Immature natural killer cell (primary cell): ENCODE measurements at regions not wholly inside any gene's neighbourhood (a gene's known extent, or its start where the extent isn't known, plus 50 kb on each side); places are given as distances from the start of the nearest gene placed in this dataset.
"Not testable (repeated sequence)": the region's sequence is repeated elsewhere in the genome, so short reads cannot be mapped to it uniquely, and the experiment has no call there.

Experiments
- DNase-seq, 3 donors: peaks; one replicate each; pipeline ENCODE4 v3.0.0; 2022; ENCODE audit warnings: mixed read lengths in 1 of 3
- H3K27ac Mint-ChIP-seq, 6 donors: one replicate each; pipeline ENCODE4 v1.8.0; 2020; ENCODE audit warnings: mixed read lengths in 6 of 6, mild to moderate bottlenecking in 5 of 6, inconsistent platforms in 4 of 6, moderate library complexity in 3 of 6
- H3K27me3 Mint-ChIP-seq, 3 donors: one replicate each; pipeline ENCODE4 v1.8.0; 2020 to 2021; ENCODE audit warnings: low read depth in 3 of 3, mild to moderate bottlenecking in 3 of 3, mixed read lengths in 3 of 3, moderate library complexity in 3 of 3, inconsistent platforms in 1 of 3
- H3K36me3 Mint-ChIP-seq, 3 donors: one replicate each; pipeline ENCODE4 v1.8.0; 2020; ENCODE audit warnings: mixed read lengths in 3 of 3, inconsistent platforms in 2 of 3, mild to moderate bottlenecking in 2 of 3
- H3K4me1 Mint-ChIP-seq, 2 donors: one replicate each; pipeline ENCODE4 v1.8.0; 2020; ENCODE audit warnings: inconsistent platforms in 2 of 2, mild to moderate bottlenecking in 2 of 2, mixed read lengths in 2 of 2, moderate library complexity in 1 of 2
- H3K4me3 Mint-ChIP-seq, 5 donors: one replicate each; pipeline ENCODE4 v1.8.0; 2020; ENCODE audit warnings: mild to moderate bottlenecking in 5 of 5, mixed read lengths in 5 of 5, inconsistent platforms in 3 of 5, moderate library complexity in 3 of 5
- H3K9me3 Mint-ChIP-seq, 6 donors: one replicate each; pipeline ENCODE4 v1.8.0; 2020; ENCODE audit warnings: mild to moderate bottlenecking in 6 of 6, mixed read lengths in 6 of 6, inconsistent platforms in 4 of 6, moderate library complexity in 3 of 6

GRCh38 chr2:176885661-176886060 lies 326.9 kb upstream of the HNRNPA3 start:
- Mint-ChIP-seq H3K27me3 (peaks cover 0 to 2% (median 0%) of the 10 kb centered on the region in 3 donors), H3K27ac (no peak overlapping the region), H3K36me3 (no peaks in the 10 kb centered on the region), H3K4me1 (no peaks in the 10 kb centered on the region), H3K4me3 (no peak overlapping the region), H3K9me3 (no peaks in the 10 kb centered on the region)
- no peak for DNase-seq

DNA sequence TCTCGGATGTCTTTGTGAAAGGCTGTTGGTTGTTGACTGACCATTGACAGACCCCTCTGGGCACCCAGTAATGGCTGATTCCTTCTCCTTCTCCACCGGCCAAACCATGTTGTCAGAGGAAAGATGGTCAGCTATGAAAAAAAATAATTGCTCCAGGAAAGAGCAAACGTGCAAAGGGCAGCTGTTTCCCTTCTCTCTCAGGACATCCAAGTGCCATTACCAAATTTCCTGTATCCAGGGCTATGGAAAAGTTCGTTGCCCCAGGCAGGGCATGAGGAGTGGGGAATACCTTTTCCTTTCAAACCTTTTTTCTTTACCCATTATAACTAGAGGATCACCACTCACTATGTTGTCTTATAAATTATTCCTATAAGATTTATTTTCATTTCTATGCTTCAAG lies 321.5 kb upstream of the HNRNPA3 start:
- H3K27me3 Mint-ChIP-seq = peaks cover 0 to 4% (median 4%) of the 10 kb centered on the region in 3 donors
- H3K4me1 Mint-ChIP-seq = no peaks in the 10 kb centered on the region
- no peak overlapping the region for H3K4me3 Mint-ChIP-seq
- no peak overlapping the region for H3K27ac Mint-ChIP-seq
- peaks cover 0 to 3% (median 0%) of the 10 kb centered on the region in 3 donors for H3K36me3 Mint-ChIP-seq
- no peak for DNase-seq
- no peaks in the 10 kb centered on the region for H3K9me3 Mint-ChIP-seq

DNA sequence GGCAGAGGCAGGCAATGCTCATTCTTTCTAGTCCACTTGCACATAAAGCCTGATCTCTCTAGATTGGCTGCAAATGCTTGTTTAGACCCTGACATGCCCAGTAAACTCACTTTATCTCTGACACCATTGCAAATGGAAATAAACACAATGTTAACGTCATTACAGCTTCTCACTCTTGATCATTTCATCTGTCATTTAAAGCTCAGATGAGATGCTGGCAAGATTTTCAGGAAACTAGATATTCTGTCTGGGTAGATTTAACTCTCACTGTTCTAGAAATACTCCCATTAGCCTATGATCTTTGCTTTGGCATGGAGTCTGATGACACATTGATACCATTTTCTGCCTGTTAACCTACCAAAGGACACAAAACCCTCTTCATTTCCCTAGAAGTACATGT lies 320.7 kb upstream of the HNRNPA3 start:
- no peaks in the 10 kb centered on the region for H3K9me3 Mint-ChIP-seq
- peaks cover 0 to 3% (median 0%) of the 10 kb centered on the region in 3 donors for H3K36me3 Mint-ChIP-seq
- DNase-seq = no peak
- no peak overlapping the region for H3K27ac Mint-ChIP-seq
- no peaks in the 10 kb centered on the region for H3K4me1 Mint-ChIP-seq
- no peak overlapping the region for H3K4me3 Mint-ChIP-seq
- peaks cover 0 to 4% (median 4%) of the 10 kb centered on the region in 3 donors for H3K27me3 Mint-ChIP-seq

DNA sequence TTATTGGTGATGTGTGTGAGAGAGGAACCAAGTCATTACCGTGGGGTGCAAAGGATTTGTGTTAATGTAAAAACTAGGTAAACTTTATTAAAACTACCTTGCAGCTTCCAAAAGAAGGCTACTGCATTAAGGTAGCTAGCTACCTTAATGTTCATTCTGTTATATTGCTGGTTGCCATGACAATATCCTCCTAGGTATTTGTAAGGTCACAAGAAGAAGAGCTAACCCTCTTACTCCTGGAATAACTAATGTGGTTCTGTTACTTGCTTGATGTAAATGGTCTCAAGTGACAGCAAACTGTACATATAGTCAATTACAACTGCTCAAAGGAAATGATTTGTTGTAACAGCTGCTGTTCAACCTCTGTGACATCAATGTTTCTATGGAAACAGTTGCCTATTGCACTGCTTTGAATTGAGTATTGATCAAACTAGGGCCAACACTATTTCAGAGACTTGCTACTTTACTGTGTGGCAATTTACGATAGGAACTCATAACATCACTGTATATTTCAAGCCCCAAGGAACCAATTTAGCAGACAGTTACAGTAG lies 319.8 kb upstream of the HNRNPA3 start:
- Mint-ChIP-seq H3K4me1 (no peaks in the 10 kb centered on the region), H3K9me3 (no peaks in the 10 kb centered on the region), H3K36me3 (peaks cover 0 to 3% (median 0%) of the 10 kb centered on the region in 3 donors), H3K27me3 (peaks cover 0 to 4% (median 4%) of the 10 kb centered on the region in 3 donors), H3K4me3 (no peak overlapping the region), H3K27ac (no peak overlapping the region)
- no peak for DNase-seq

DNA sequence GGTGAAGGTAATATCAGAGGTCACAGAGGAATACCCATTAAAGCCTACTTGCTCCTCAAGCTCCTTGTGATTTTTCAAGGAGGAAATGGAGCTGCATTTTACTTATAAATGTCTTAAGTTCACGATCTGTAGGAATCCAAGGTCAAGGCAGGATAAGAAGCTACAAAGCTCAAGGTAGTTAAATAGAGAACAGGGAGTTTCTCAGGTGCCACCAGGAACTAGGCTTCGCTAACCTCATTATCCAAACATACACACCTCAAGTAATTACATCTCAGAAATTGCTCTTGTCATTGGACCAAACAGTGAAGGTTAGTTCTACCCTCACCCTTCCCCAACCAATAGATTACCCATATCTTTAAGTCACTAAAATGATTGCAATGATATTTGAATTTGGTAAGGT lies 317.4 kb upstream of the HNRNPA3 start:
- Mint-ChIP-seq H3K4me1 (no peaks in the 10 kb centered on the region), H3K36me3 (peaks cover 0 to 4% (median 3%) of the 10 kb centered on the region in 3 donors), H3K4me3 (no peak overlapping the region), H3K9me3 (no peaks in the 10 kb centered on the region), H3K27me3 (peaks cover 0 to 6% (median 2%) of the 10 kb centered on the region in 3 donors), H3K27ac (no peak overlapping the region)
- DNase-seq = no peak

DNA sequence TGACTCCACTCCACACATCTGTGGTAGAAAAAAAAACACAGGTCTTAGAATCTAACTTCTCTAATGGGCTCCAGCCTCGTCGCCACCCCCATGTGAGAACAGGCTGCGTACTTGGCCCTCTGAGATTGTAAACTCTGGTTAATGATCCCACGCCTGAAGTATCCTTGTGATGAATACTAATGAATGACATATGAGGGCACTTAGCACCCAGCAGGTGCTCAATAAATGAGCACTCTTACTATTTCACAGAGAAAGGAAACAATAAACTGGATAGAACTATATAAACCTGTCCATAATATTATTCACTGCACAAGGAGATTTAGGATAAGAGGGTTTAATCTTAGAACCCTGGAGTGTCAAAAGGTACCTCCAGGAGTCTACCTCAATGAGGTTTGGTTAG lies 310.1 kb upstream of the HNRNPA3 start:
- no peaks in the 10 kb centered on the region for H3K9me3 Mint-ChIP-seq
- no peak overlapping the region for H3K4me3 Mint-ChIP-seq
- H3K4me1 Mint-ChIP-seq = no peaks in the 10 kb centered on the region
- DNase-seq = no peak
- peaks cover 0 to 4% (median 3%) of the 10 kb centered on the region in 3 donors for H3K27me3 Mint-ChIP-seq
- H3K36me3 Mint-ChIP-seq = peaks cover 0 to 7% (median 0%) of the 10 kb centered on the region in 3 donors
- H3K27ac Mint-ChIP-seq = no peak overlapping the region

GRCh38 chr2:176904053-176904452 lies 308.5 kb upstream of the HNRNPA3 start:
- H3K4me3 Mint-ChIP-seq, H3K36me3 Mint-ChIP-seq, H3K27ac Mint-ChIP-seq, H3K27me3 Mint-ChIP-seq, H3K4me1 Mint-ChIP-seq, H3K9me3 Mint-ChIP-seq, DNase-seq: not testable (repeated sequence)

- Mint-ChIP-seq H3K4me3 (no peak overlapping the region), H3K27me3 (peaks cover 2 to 3% (median 3%) of the 10 kb centered on the region in 3 donors), H3K36me3 (peaks cover 0 to 4% (median 0%) of the 10 kb centered on the region in 3 donors), H3K27ac (no peak overlapping the region), H3K4me1 (no peaks in the 10 kb centered on the region), H3K9me3 (no peaks in the 10 kb centered on the region)
- no peak for DNase-seq
These were observed 305.3 kb upstream of the HNRNPA3 start for GRCh38 chr2:176907341-176907740.

- no peak overlapping the region for H3K27ac Mint-ChIP-seq
- H3K27me3 Mint-ChIP-seq = peaks cover 0 to 4% (median 0%) of the 10 kb centered on the region in 3 donors
These were observed 301.8 kb upstream of the HNRNPA3 start for GRCh38 chr2:176910828-176911227.

DNA sequence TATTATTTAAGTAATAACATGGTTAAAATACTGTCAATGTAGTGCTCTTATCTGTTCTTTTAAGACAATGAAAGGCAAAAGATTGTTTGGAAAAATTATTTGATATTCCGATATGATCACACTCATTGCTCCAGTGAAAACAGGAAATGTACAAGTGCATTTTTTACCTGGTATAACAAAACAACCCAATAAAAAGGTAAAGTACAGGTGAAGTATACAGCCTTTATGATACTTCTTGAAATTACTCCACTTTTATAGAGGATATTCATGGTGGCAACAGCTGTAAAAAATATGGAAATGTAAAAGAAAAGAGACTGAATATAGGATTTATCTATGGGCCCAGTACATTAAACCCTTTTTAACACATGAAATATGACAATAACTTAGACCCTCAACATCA lies 298.6 kb upstream of the HNRNPA3 start:
- no peak for DNase-seq
- peaks cover 0 to 5% (median 0%) of the 10 kb centered on the region in 6 donors for H3K9me3 Mint-ChIP-seq
- H3K27me3 Mint-ChIP-seq = peaks cover 0 to 3% (median 0%) of the 10 kb centered on the region in 3 donors
- no peaks in the 10 kb centered on the region for H3K36me3 Mint-ChIP-seq
- no peak overlapping the region for H3K4me3 Mint-ChIP-seq
- H3K27ac Mint-ChIP-seq = no peak overlapping the region
- no peaks in the 10 kb centered on the region for H3K4me1 Mint-ChIP-seq

More at GRCh38 chr2:176910828-176911227, 301.8 kb upstream of the HNRNPA3 start:
- no peak for DNase-seq
- Mint-ChIP-seq H3K4me3 (no peak overlapping the region), H3K36me3 (peaks cover 0 to 4% (median 0%) of the 10 kb centered on the region in 3 donors), H3K9me3 (peaks cover 0 to 5% (median 0%) of the 10 kb centered on the region in 6 donors), H3K4me1 (no peaks in the 10 kb centered on the region)

GRCh38 chr2:176914371-176914770 lies 298.2 kb upstream of the HNRNPA3 start:
- DNase-seq = no peak
- Mint-ChIP-seq H3K27ac (no peak overlapping the region), H3K4me1 (no peaks in the 10 kb centered on the region), H3K27me3 (peaks cover 0 to 3% (median 0%) of the 10 kb centered on the region in 3 donors), H3K4me3 (no peak overlapping the region), H3K9me3 (peaks cover 0 to 5% (median 0%) of the 10 kb centered on the region in 6 donors), H3K36me3 (no peaks in the 10 kb centered on the region)

DNA sequence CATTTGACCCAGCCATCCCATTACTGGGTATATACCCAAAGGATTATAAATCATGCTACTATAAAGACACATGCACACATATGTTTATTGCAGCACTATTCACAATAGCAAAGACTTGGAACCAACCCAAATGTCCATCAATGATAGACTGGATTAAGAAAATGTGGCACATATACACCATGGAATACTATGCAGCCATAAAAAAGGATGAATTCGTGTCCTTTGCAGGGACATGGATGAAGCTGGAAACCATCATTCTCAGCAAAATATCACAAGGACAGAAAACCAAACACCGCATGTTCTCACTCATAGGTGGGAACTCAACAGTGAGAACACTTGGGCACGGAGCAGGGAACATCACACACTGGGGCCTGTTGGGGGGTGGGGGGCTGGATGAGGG lies 290.0 kb upstream of the HNRNPA3 start:
- not testable (repeated sequence) for H3K9me3 Mint-ChIP-seq, H3K4me3 Mint-ChIP-seq, H3K27me3 Mint-ChIP-seq, DNase-seq, H3K36me3 Mint-ChIP-seq, H3K27ac Mint-ChIP-seq, H3K4me1 Mint-ChIP-seq

- Mint-ChIP-seq H3K36me3 (no peaks in the 10 kb centered on the region), H3K27me3 (peaks cover 0 to 4% (median 0%) of the 10 kb centered on the region in 3 donors), H3K4me1 (no peaks in the 10 kb centered on the region), H3K4me3 (no peak overlapping the region), H3K9me3 (no peaks in the 10 kb centered on the region), H3K27ac (no peak overlapping the region)
- DNase-seq = no peak
These were observed 289.4 kb upstream of the HNRNPA3 start for GRCh38 chr2:176923205-176923604.

DNA sequence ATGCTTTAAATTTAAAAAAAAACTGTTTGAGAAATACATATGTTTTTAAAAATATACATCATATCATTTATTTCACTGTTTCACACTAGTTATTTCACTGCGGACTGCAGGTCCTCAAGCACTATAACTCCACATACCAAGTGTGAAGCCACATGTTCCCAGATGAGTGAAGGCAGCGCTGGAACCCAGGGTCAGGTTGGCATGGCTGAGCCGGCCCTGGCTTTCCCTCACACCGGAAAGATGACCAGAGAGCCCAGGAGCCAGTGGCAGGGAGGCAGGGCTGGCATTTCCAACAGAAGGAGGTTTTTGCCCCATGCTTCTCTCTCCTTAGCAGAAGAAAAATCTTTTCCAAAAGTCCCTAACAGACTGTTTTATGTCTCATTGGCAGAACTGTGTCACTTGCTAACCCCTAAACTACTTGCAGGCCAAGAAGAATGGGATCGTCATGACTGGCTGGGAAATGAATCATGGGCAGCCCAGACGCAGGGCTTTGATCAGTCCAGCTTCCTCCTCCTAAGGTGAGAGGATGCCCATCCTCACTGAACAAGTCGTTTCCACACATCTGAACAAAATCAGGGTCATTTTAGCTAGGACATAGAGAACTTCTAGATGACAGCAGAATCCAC lies 287.6 kb upstream of the HNRNPA3 start:
- Mint-ChIP-seq H3K27me3 (peaks cover 0 to 4% (median 0%) of the 10 kb centered on the region in 3 donors), H3K36me3 (no peaks in the 10 kb centered on the region), H3K4me1 (no peaks in the 10 kb centered on the region), H3K9me3 (no peaks in the 10 kb centered on the region), H3K4me3 (no peak overlapping the region), H3K27ac (no peak overlapping the region)
- no peak for DNase-seq

- no peaks in the 10 kb centered on the region for H3K36me3 Mint-ChIP-seq
- H3K27ac Mint-ChIP-seq = no peak overlapping the region
- H3K9me3 Mint-ChIP-seq = no peaks in the 10 kb centered on the region
- H3K4me3 Mint-ChIP-seq = no peak overlapping the region
- DNase-seq = no peak
- peaks cover 0 to 2% (median 0%) of the 10 kb centered on the region in 3 donors for H3K27me3 Mint-ChIP-seq
- peaks cover 7 to 9% of the 10 kb centered on the region in 2 donors for H3K4me1 Mint-ChIP-seq
These were observed 286.1 kb upstream of the HNRNPA3 start for GRCh38 chr2:176926453-176926852.
